NCI-H69 (cell line): ENCODE measurements at regions not wholly inside any gene's neighbourhood (a gene's known extent, or its start where the extent isn't known, plus 50 kb on each side); places are given as distances from the start of the nearest gene placed in this dataset.
"Not testable (repeated sequence)": the region's sequence is repeated elsewhere in the genome, so short reads cannot be mapped to it uniquely, and the experiment has no call there.

ENCODE experiments used
- DNase-seq: peaks from one replicate; lab custom pipeline; 2025; lab: John Stamatoyannopoulos, UW

GRCh38 chr2:167792126-167792525 is 455.3 kb downstream of the STK39 start:
- no peak for DNase-seq

GRCh38 chr2:167790781-167791450 is 456.5 kb downstream of the STK39 start:
- DNase-seq, result no peak

- DNase-seq, result no peak
Observed at GRCh38 chr2:167790189-167790588, 457.2 kb downstream of the STK39 start.

GRCh38 chr2:167787562-167787961 is 459.8 kb downstream of the STK39 start:
- DNase-seq, result no peak

- no peak for DNase-seq
Observed at GRCh38 chr2:167787021-167787420, 460.4 kb downstream of the STK39 start.

- DNase-seq, result no peak
Observed at GRCh38 chr2:167785606-167786216, 461.7 kb downstream of the STK39 start.

- DNase-seq, result peak; percentile 74
Observed at GRCh38 chr2:167784084-167784425, 463.3 kb downstream of the STK39 start.

GRCh38 chr2:167783261-167784083 is 463.9 kb downstream of the STK39 start:
- DNase-seq, result peak; percentile 73

GRCh38 chr2:167781629-167782028 is 465.8 kb downstream of the STK39 start:
- not testable (repeated sequence) for DNase-seq

- no peak for DNase-seq
Observed at GRCh38 chr2:167776359-167776758, 471.0 kb downstream of the STK39 start.

GRCh38 chr2:167771628-167772027 is 475.8 kb downstream of the STK39 start:
- DNase-seq, result no peak

- no peak for DNase-seq
Observed at GRCh38 chr2:167769020-167769419, 478.4 kb downstream of the STK39 start.

GRCh38 chr2:167767830-167768229 is 479.6 kb downstream of the STK39 start:
- no peak for DNase-seq

GRCh38 chr2:167764772-167765341 is 482.5 kb downstream of the STK39 start:
- DNase-seq, result no peak

- no peak for DNase-seq
Observed at GRCh38 chr2:167761465-167762136, 485.8 kb downstream of the STK39 start.

- DNase-seq, result no peak
Observed at GRCh38 chr2:167759531-167759930, 487.9 kb downstream of the STK39 start.

GRCh38 chr2:167758292-167758691 is 489.1 kb downstream of the STK39 start:
- DNase-seq, result no peak

GRCh38 chr2:167756446-167756845 is 490.9 kb downstream of the STK39 start:
- no peak for DNase-seq

GRCh38 chr2:167753142-167753541 is 494.3 kb downstream of the STK39 start:
- DNase-seq, result no peak

- DNase-seq, result no peak
Observed at GRCh38 chr2:167752734-167753133, 494.7 kb downstream of the STK39 start.

GRCh38 chr2:167750675-167751074 is 496.7 kb downstream of the STK39 start:
- peak; percentile 5 for DNase-seq

GRCh38 chr2:167749660-167750059 is 497.7 kb downstream of the STK39 start:
- peak; percentile 2 for DNase-seq
